GM12878 (cell line): ENCODE measurements at regions not wholly inside any gene's neighbourhood (a gene's known extent, or its start where the extent isn't known, plus 50 kb on each side); places are given as distances from the start of the nearest gene placed in this dataset.

Experiments
- BRCA1 ChIP-seq: IDR thresholded peaks from 2 replicates; pipeline ENCODE4 v1.6.1; 2011; ENCODE audit warnings: low read depth, low read length, improper control_type of control experiment
- ESRRA ChIP-seq: IDR thresholded peaks from 2 replicates; pipeline ENCODE4 v1.6.1; 2012; ENCODE audit warnings: mild to moderate bottlenecking, low read length, improper control_type of control experiment
- FOXK2 ChIP-seq: fragments of 450-650 bp; IDR thresholded peaks from 2 replicates; pipeline ENCODE4 v1.6.1; 2017; ENCODE audit warnings: mild to moderate bottlenecking, moderate library complexity
- HDAC6 ChIP-seq: fragments of 200-600 bp; sonication (generic); IDR thresholded peaks from one replicate; pipeline ENCODE4 v1.8.0; 2017; ENCODE audit warnings: antibody characterized with exemption; ENCODE audit not compliant: unreplicated experiment
- PRDM15 ChIP-seq: fragments of 450-650 bp; formaldehyde crosslinking; IDR thresholded peaks from 2 replicates; pipeline ENCODE4 v1.4.0; 2020; ENCODE audit warnings: mild to moderate bottlenecking, moderate library complexity
- STAT3 ChIP-seq: IDR thresholded peaks from 2 replicates; pipeline ENCODE4 v1.6.1; 2011; ENCODE audit warnings: low read depth, low read length, improper control_type of control experiment
- ZBTB11 ChIP-seq: fragments of 450-650 bp; formaldehyde crosslinking; IDR thresholded peaks from 2 replicates; pipeline ENCODE4 v1.5.0; 2022; ENCODE audit warnings: mild to moderate bottlenecking, missing genetic modification characterization

DNA sequence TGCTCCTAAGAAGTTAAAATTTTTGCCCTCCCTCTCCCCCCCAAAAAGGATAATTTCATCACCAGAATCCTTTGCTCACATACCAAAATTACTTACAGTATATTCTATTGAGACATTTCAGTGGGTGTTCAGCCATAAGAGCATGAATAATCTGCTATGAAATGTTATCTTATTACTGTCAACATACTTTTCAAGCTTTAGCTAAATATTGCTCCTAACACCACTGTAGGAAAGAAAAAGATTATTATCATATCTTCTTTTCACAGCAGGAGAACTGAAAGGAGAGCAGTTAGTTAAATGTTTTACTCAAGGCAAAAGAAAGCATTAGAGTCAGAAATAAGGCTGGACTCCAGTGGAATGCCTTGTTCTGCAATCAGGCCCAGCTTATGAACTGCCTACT, 231.0 kb upstream of the GYPA start (continued):
- TF ChIP-seq ZBTB11 (CRISPR knock-in tag), result no peak
- no peak for TF ChIP-seq STAT3
- no peak for TF ChIP-seq PRDM15 (CRISPR knock-in tag)
- TF ChIP-seq ESRRA, result no peak
- no peak for TF ChIP-seq HDAC6
- no peak for TF ChIP-seq FOXK2
- no peak for TF ChIP-seq BRCA1
